GM23248 (cell line): ENCODE measurements at regions not wholly inside any gene's neighbourhood (a gene's known extent, or its start where the extent isn't known, plus 50 kb on each side); places are given as distances from the start of the nearest gene placed in this dataset.

Experiments used
- EZH2 ChIP-seq: fragments of 200-600 bp; sonication (generic); IDR thresholded peaks from 2 replicates; pipeline ENCODE4 v1.6.1; 2018; ENCODE audit warnings: antibody characterized with exemption, mild to moderate bottlenecking; ENCODE audit not compliant: insufficient read depth, poor library complexity, severe bottlenecking
- EZH2phosphoT487 ChIP-seq: fragments of 200-600 bp; sonication (generic); IDR thresholded peaks from 2 replicates; pipeline ENCODE4 v1.6.1; 2018; ENCODE audit warnings: antibody characterized with exemption, moderate library complexity, mild to moderate bottlenecking, low read depth; ENCODE audit not compliant: insufficient read depth

DNA sequence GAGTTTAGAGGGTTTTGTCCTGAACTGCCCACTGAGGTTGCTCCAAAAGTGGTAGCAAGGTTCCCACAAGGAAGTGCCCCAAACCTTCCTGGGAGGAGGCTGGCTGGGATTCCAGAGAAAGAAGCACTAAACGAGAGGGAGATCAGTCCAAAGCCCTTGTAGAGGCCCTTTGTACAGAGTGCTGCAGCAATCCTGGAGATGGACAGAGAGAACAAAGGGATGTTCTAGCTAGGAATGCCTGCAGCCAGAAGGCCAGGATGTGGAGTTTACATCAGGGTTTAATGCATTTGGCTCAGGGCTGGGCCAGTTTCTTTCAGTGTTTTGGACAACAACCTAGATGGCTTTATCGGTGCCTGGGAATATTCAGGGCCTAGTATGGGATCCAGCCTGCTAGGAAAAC, 2155.1 kb upstream of the AGA start:
- TF ChIP-seq EZH2 (no peak), EZH2phosphoT487 (no peak)
